Inferior parietal cortex (tissue), 1 donor: ENCODE measurements at regions not wholly inside any gene's neighbourhood (a gene's known extent, or its start where the extent isn't known, plus 50 kb on each side); places are given as distances from the start of the nearest gene placed in this dataset.
"Not testable (repeated sequence)": the region's sequence is repeated elsewhere in the genome, so short reads cannot be mapped to it uniquely, and the experiment has no call there.

Experiments
- DNase-seq: peaks from one replicate; pipeline ENCODE4 v3.0.0-alpha.2; 2016; ENCODE audit errors: extremely low spot score

GRCh38 chr4:20124317-20125026, 127.2 kb upstream of the SLIT2 start:
- DNase-seq: no peak

GRCh38 chr4:20122198-20122988, 129.3 kb upstream of the SLIT2 start:
- DNase-seq: no peak

GRCh38 chr4:20119141-20119540, 132.6 kb upstream of the SLIT2 start:
- no peak for DNase-seq

- no peak for DNase-seq
These were observed 142.3 kb upstream of the SLIT2 start for GRCh38 chr4:20109391-20109790.

GRCh38 chr4:20106921-20107320, 144.8 kb upstream of the SLIT2 start:
- DNase-seq: no peak

- no peak for DNase-seq
These were observed 149.9 kb upstream of the SLIT2 start for GRCh38 chr4:20101831-20102230.

- no peak for DNase-seq
These were observed 154.8 kb upstream of the SLIT2 start for GRCh38 chr4:20096911-20097310.

- DNase-seq: no peak
These were observed 155.7 kb upstream of the SLIT2 start for GRCh38 chr4:20095805-20096541.

- no peak for DNase-seq
These were observed 159.9 kb upstream of the SLIT2 start for GRCh38 chr4:20091781-20092180.

GRCh38 chr4:20087522-20087911, 164.2 kb upstream of the SLIT2 start:
- no peak for DNase-seq

- DNase-seq: no peak
These were observed 164.7 kb upstream of the SLIT2 start for GRCh38 chr4:20086799-20087521.

- no peak for DNase-seq
These were observed 165.5 kb upstream of the SLIT2 start for GRCh38 chr4:20086067-20086798.

- no peak for DNase-seq
These were observed 166.1 kb upstream of the SLIT2 start for GRCh38 chr4:20085653-20086052.

- no peak for DNase-seq
These were observed 166.5 kb upstream of the SLIT2 start for GRCh38 chr4:20085156-20085555.

GRCh38 chr4:20084488-20084887, 167.2 kb upstream of the SLIT2 start:
- no peak for DNase-seq

GRCh38 chr4:20078644-20079043, 173.1 kb upstream of the SLIT2 start:
- no peak for DNase-seq

- DNase-seq: no peak
These were observed 176.3 kb upstream of the SLIT2 start for GRCh38 chr4:20075248-20075871.

GRCh38 chr4:20074450-20074849, 177.3 kb upstream of the SLIT2 start:
- no peak for DNase-seq

- DNase-seq: no peak
These were observed 185.8 kb upstream of the SLIT2 start for GRCh38 chr4:20065952-20066351.

GRCh38 chr4:20062857-20063256, 188.8 kb upstream of the SLIT2 start:
- not testable (repeated sequence) for DNase-seq

- no peak for DNase-seq
These were observed 189.7 kb upstream of the SLIT2 start for GRCh38 chr4:20062054-20062453.
